ENCODE measurements at regions not wholly inside any gene's neighbourhood (a gene's known extent, or its start where the extent isn't known, plus 50 kb on each side); places are given as distances from the start of the nearest gene placed in this dataset.
"Not testable (repeated sequence)": the region's sequence is repeated elsewhere in the genome, so short reads cannot be mapped to it uniquely, and the experiment has no call there.

DNA sequence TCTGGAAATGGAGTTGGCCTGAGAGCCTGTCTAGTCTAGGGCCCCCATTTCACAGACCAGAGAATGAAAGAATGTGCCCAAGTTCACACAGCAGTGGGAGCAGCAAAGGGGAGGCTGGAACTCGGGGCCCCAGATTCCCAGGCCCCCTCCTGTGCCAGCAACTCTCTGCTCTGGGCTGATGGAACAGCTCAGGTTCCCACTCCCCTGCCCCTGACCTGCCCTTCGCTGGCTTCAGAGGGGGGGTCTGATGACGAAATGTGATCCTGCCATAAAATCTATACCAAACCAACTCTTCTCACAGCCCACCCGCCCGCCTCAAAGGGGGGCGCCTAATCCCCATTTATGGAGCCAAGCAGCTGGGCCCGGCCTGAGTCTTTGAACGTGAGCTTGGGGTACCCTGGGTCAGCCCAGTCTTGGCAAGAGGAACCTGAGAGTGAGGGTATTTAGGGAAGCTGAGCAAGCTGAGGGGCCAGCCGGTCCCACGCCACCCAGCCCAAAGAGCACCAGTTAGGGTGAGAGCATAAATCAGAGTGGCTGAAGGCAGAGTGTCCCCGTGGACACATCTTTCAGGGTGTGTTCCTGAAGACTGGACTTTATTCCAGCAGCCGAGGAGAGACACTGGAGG lies 65.0 kb downstream of the FOXD2 start:
- Histone ChIP-seq H3K79me2 (ENCODE audit: insufficient read depth, low read depth) (no peaks in the 10 kb centered on the region), H3K27ac (no peak overlapping the region), H3K9ac (no peak overlapping the region), H4K20me1 (ENCODE audit: insufficient read depth) (no peaks in the 10 kb centered on the region), H3K4me2 (no peak overlapping the region), H3K4me1 (ENCODE audit: low read depth, poor library complexity, severe bottlenecking) (no peaks in the 10 kb centered on the region), H3K36me3 (ENCODE audit: insufficient read depth) (no peaks in the 10 kb centered on the region), H3K27me3 (ENCODE audit: insufficient read depth, low read depth) (no peaks in the 10 kb centered on the region), H2AFZ (ENCODE audit: low read depth) (no peak overlapping the region), H3K4me3 (IDR thresholded peaks at IDR 0.05; ENCODE audit: insufficient read depth, low read depth, low read length) (no peak overlapping the region)
- TF ChIP-seq, protein P1, sequence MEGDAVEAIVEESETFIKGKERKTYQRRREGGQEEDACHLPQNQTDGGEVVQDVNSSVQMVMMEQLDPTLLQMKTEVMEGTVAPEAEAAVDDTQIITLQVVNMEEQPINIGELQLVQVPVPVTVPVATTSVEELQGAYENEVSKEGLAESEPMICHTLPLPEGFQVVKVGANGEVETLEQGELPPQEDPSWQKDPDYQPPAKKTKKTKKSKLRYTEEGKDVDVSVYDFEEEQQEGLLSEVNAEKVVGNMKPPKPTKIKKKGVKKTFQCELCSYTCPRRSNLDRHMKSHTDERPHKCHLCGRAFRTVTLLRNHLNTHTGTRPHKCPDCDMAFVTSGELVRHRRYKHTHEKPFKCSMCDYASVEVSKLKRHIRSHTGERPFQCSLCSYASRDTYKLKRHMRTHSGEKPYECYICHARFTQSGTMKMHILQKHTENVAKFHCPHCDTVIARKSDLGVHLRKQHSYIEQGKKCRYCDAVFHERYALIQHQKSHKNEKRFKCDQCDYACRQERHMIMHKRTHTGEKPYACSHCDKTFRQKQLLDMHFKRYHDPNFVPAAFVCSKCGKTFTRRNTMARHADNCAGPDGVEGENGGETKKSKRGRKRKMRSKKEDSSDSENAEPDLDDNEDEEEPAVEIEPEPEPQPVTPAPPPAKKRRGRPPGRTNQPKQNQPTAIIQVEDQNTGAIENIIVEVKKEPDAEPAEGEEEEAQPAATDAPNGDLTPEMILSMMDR (conservative IDR thresholded peaks at IDR 0.05; ENCODE audit: low read depth, low read length), result no peak

DNA sequence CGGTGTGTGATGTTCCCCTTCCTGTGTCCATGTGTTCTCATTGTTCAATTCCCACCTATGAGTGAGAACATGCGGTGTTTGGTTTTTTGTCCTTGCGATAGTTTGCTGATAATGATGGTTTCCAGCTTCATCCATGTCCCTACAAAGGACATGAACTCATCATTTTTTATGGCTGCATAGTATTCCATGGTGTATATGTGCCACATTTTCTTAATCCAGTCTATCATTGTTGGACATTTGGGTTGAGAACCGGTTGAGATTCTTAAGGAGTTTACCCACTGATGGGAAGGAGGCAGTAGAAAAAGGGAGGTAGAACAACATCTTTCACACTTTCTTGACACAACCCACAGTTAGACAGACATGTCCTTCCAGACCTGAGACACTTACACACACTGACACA lies 67.0 kb downstream of the FOXD2 start:
- not testable (repeated sequence) for H3K9ac ChIP-seq; H3K79me2 ChIP-seq (ENCODE audit: insufficient read depth, low read depth); H3K4me1 ChIP-seq (ENCODE audit: low read depth, poor library complexity, severe bottlenecking); H3K4me3 ChIP-seq (IDR thresholded peaks at IDR 0.05; ENCODE audit: insufficient read depth, low read depth, low read length); H2AFZ ChIP-seq (ENCODE audit: low read depth); H3K4me2 ChIP-seq; H3K36me3 ChIP-seq (ENCODE audit: insufficient read depth); H3K27me3 ChIP-seq (ENCODE audit: insufficient read depth, low read depth); H3K27ac ChIP-seq; H4K20me1 ChIP-seq (ENCODE audit: insufficient read depth)

DNA sequence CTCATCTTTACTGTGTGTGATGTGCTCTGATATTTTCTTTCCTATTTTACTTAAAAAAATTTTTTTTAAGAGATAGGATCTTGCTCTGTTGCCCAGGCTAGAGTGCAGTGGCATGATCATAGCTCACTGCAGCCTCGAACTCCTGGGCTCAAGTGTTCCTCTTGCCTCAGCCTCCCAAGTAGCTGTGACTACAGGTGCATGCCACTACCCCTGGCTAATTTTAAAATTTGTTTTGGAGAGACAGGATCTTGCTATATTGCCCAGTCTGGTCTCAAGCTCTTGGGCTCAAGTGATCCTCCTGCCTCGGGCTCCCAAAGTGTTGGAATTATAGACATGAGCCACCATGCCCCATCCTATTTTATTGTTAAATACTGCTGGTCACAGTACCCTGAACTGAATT lies 67.4 kb downstream of the FOXD2 start:
- Histone ChIP-seq H3K4me3 (IDR thresholded peaks at IDR 0.05; ENCODE audit: insufficient read depth, low read depth, low read length) (no peak overlapping the region), H3K4me1 (ENCODE audit: low read depth, poor library complexity, severe bottlenecking) (no peaks in the 10 kb centered on the region), H4K20me1 (ENCODE audit: insufficient read depth) (no peaks in the 10 kb centered on the region), H3K27ac (no peak overlapping the region), H3K4me2 (no peak overlapping the region), H3K36me3 (ENCODE audit: insufficient read depth) (no peaks in the 10 kb centered on the region), H2AFZ (ENCODE audit: low read depth) (no peak overlapping the region), H3K27me3 (ENCODE audit: insufficient read depth, low read depth) (no peaks in the 10 kb centered on the region), H3K9ac (no peak overlapping the region), H3K79me2 (ENCODE audit: insufficient read depth, low read depth) (no peaks in the 10 kb centered on the region)
- TF ChIP-seq, protein P1 (conservative IDR thresholded peaks at IDR 0.05; ENCODE audit: low read depth, low read length), result no peak

DNA sequence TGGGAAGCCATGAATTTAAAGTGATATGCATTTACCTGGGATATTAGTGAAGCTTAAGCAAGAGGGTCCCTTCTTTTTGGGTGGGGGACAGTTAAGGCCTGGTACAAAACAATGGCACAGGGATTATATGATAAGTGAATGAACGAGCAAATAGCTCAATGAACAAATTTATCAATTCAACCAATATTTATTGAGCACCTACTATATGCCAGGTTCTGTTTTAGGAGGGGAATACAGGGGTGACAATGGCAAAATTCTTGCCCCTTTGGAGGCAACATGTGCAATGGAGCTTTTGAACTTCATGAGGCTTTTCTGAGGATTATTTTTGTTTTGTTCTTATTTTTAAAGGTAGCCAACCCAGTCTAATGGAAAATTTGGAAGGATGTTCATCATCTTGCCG lies 68.2 kb downstream of the FOXD2 start:
- TF ChIP-seq, protein P1 (conservative IDR thresholded peaks at IDR 0.05; ENCODE audit: low read depth, low read length), result no peak
- Histone ChIP-seq H3K27ac (no peak overlapping the region), H3K79me2 (ENCODE audit: insufficient read depth, low read depth) (no peaks in the 10 kb centered on the region), H3K4me2 (no peak overlapping the region), H3K9ac (no peak overlapping the region), H3K36me3 (ENCODE audit: insufficient read depth) (no peaks in the 10 kb centered on the region), H3K4me3 (IDR thresholded peaks at IDR 0.05; ENCODE audit: insufficient read depth, low read depth, low read length) (no peak overlapping the region), H4K20me1 (ENCODE audit: insufficient read depth) (no peaks in the 10 kb centered on the region), H3K4me1 (ENCODE audit: low read depth, poor library complexity, severe bottlenecking) (no peaks in the 10 kb centered on the region), H2AFZ (ENCODE audit: low read depth) (no peak overlapping the region), H3K27me3 (ENCODE audit: insufficient read depth, low read depth) (no peaks in the 10 kb centered on the region)

DNA sequence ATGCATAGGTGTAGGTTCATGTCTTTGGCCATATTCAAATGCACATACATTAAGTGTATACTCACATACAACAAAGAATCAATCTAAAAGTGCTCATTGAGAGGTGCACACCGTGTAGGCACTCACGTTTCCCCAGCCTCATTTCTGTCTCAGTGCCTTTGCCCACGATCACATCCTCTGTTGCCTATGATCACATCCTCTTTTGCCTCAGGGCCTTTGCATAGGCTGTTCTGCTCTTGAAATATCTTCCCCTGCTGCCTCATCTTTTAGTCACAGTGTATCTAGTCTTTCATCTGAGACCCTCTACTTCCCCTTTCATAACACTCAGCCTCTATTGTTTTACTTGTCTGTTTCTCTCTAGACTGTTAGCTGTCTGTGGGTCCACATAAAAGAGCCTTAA lies 69.3 kb downstream of the FOXD2 start:
- no peaks in the 10 kb centered on the region for H3K4me1 ChIP-seq (ENCODE audit: low read depth, poor library complexity, severe bottlenecking)
- no peak overlapping the region for H3K9ac ChIP-seq
- no peak overlapping the region for H2AFZ ChIP-seq (ENCODE audit: low read depth)
- no peak overlapping the region for H3K4me2 ChIP-seq
- no peak overlapping the region for H3K27ac ChIP-seq
- no peaks in the 10 kb centered on the region for H3K27me3 ChIP-seq (ENCODE audit: insufficient read depth, low read depth)
- no peak overlapping the region for H3K4me3 ChIP-seq (IDR thresholded peaks at IDR 0.05; ENCODE audit: insufficient read depth, low read depth, low read length)
- no peaks in the 10 kb centered on the region for H3K36me3 ChIP-seq (ENCODE audit: insufficient read depth)
- TF ChIP-seq, protein P1 (conservative IDR thresholded peaks at IDR 0.05; ENCODE audit: low read depth, low read length), result no peak
- no peaks in the 10 kb centered on the region for H3K79me2 ChIP-seq (ENCODE audit: insufficient read depth, low read depth)
- H4K20me1 ChIP-seq (ENCODE audit: insufficient read depth), result no peaks in the 10 kb centered on the region
